Body of pancreas (tissue), 4 donors: ENCODE measurements at regions not wholly inside any gene's neighbourhood (a gene's known extent, or its start where the extent isn't known, plus 50 kb on each side); places are given as distances from the start of the nearest gene placed in this dataset.

ENCODE experiments used
- ATAC-seq: fragments of 150-250 bp; one replicate; pipeline ENCODE4 v1.9.1; 2016
- DNase-seq, 4 donors: peaks; one replicate each; pipeline ENCODE4 v3.0.0-alpha.2; 2019
- H3K27ac ChIP-seq, 4 donors: fragments of 200-600 bp; sonication (generic); 1 replicate in 3 of 4; 2 replicates in 1 of 4; pipeline versions ENCODE4 v1.5.1 to v1.6.1; 2016 to 2019; ENCODE audit warnings: mild to moderate bottlenecking in 1 of 4, mixed read lengths in 1 of 4, moderate library complexity in 1 of 4
- H3K27me3 ChIP-seq, 2 donors: fragments of 200-600 bp; sonication (generic); one replicate each; pipeline ENCODE4 v1.6.0; 2016; ENCODE audit warnings: mild to moderate bottlenecking in 1 of 2
- H3K36me3 ChIP-seq, 2 donors: fragments of 200-600 bp; sonication (generic); replicated peaks in 1 of 2; 2 replicates each; pipeline ENCODE4 v1.5.1; 2016; ENCODE audit warnings: low read depth in 2 of 2; ENCODE audit not compliant: insufficient read depth in 1 of 2
- H3K4me1 ChIP-seq: fragments of 200-600 bp; sonication (generic); one replicate; pipeline ENCODE4 v1.6.0; 2016
- H3K4me3 ChIP-seq, 2 donors: fragments of 200-600 bp; sonication (generic); 1 replicate in 1 of 2; 2 replicates in 1 of 2; pipeline ENCODE4 v1.5.1; 2016 to 2019
- H3K9me3 ChIP-seq, 3 donors: fragments of 200-600 bp; sonication (generic); 1 replicate in 2 of 3; 2 replicates in 1 of 3; pipeline ENCODE4 v1.5.1; 2016
- CTCF ChIP-seq, 7 experiments: fragments of 450-650 bp in 4 of 7; fragments of 200-600 bp in 3 of 7; sonication (generic) in 3 of 7; IDR thresholded peaks; one replicate each; pipeline ENCODE4 v1.5.1; 2016 to 2019; ENCODE audit warnings: antibody characterized with exemption in 7 of 7
- POLR2A ChIP-seq, 3 donors: fragments of 450-650 bp; IDR thresholded peaks; one replicate each; pipeline ENCODE4 v1.6.1; 2016; ENCODE audit warnings: antibody characterized with exemption in 3 of 3, mild to moderate bottlenecking in 2 of 3
- WGBS, 2 donors: methylation state at CpG; one replicate each; pipeline ENCODE4 v1.1.5; 2017; 5-methylcytosine and 5-hydroxymethylcytosine counted together
- intact Hi-C: fragments of 100-400 bp; cut with DNase I; formaldehyde crosslinking; loops from one replicate; pipeline ENCODE4 v1.15.1; 2023

GRCh38 chr5:92468295-92468694, 1085.2 kb upstream of the ARRDC3 start:
- TF ChIP-seq CTCF (IDR thresholded peaks at IDR 0.05) (no peak), POLR2A (IDR thresholded peaks at IDR 0.05) (no peak)
- Histone ChIP-seq H3K4me1 (no peaks in the 10 kb centered on the region), H3K27me3 (no peaks in the 10 kb centered on the region), H3K27ac (no peak overlapping the region), H3K4me3 (no peak overlapping the region), H3K9me3 (no peaks in the 10 kb centered on the region), H3K36me3 (no peaks in the 10 kb centered on the region)
- ATAC-seq (no peak), DNase-seq (no peak)
- 43 to 66% methylated on average over 4 of the region's 4 CpGs for WGBS, 2 donors
- intact Hi-C loops = no loop called here

GRCh38 chr5:92467695-92468094, 1084.6 kb upstream of the ARRDC3 start:
- Histone ChIP-seq H3K27ac (no peak overlapping the region), H3K4me1 (no peaks in the 10 kb centered on the region), H3K9me3 (no peaks in the 10 kb centered on the region), H3K27me3 (no peaks in the 10 kb centered on the region), H3K4me3 (no peak overlapping the region), H3K36me3 (no peaks in the 10 kb centered on the region)
- 43 to 58% methylated on average over 3 of the region's 3 CpGs for WGBS, 2 donors
- DNase-seq = no peak
- no peak for ATAC-seq
- intact Hi-C loops = no loop called here
- TF ChIP-seq POLR2A (IDR thresholded peaks at IDR 0.05) = no peak
- no peak for TF ChIP-seq CTCF (IDR thresholded peaks at IDR 0.05)

- Histone ChIP-seq H3K27me3 (no peaks in the 10 kb centered on the region), H3K27ac (no peak overlapping the region), H3K9me3 (no peaks in the 10 kb centered on the region), H3K4me3 (no peak overlapping the region), H3K36me3 (no peaks in the 10 kb centered on the region), H3K4me1 (no peaks in the 10 kb centered on the region)
- intact Hi-C loops = no loop called here
- no peak for ATAC-seq
- no peak for TF ChIP-seq POLR2A (IDR thresholded peaks at IDR 0.05)
- no peak for TF ChIP-seq CTCF (IDR thresholded peaks at IDR 0.05)
- 43 to 51% methylated on average over 2 of the region's 2 CpGs for WGBS, 2 donors
- no peak for DNase-seq
Observed at GRCh38 chr5:92460505-92460904, 1077.4 kb upstream of the ARRDC3 start.

DNA sequence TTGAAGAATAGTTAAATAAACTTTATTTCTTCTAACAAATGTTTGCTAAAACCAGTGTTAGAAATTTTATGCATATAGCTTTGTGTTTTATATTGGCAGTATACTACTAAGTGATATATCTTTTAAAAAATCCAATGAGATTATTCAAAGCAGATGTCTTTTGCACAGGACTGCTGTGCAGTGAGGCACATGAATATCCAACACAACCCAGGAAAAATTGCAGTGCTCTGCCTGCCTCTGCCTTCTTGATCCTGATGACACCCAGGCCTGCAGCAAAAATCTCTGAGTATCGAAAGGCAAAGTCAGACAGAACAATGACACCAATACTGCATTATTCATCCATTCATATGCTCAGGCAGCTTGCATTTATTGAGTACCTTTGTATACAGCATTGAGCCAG, 1076.5 kb upstream of the ARRDC3 start:
- H3K4me1 ChIP-seq = no peaks in the 10 kb centered on the region
- intact Hi-C loops = no loop called here
- no peaks in the 10 kb centered on the region for H3K9me3 ChIP-seq
- no peak for TF ChIP-seq POLR2A (IDR thresholded peaks at IDR 0.05)
- no peak for TF ChIP-seq CTCF (IDR thresholded peaks at IDR 0.05)
- WGBS, 2 donors = 71 to 72% methylated on average over 1 of the region's 1 CpG
- H3K27ac ChIP-seq = no peak overlapping the region
- no peak for ATAC-seq
- H3K36me3 ChIP-seq = no peaks in the 10 kb centered on the region
- no peak for DNase-seq
- H3K27me3 ChIP-seq = no peaks in the 10 kb centered on the region
- H3K4me3 ChIP-seq = no peak overlapping the region

DNA sequence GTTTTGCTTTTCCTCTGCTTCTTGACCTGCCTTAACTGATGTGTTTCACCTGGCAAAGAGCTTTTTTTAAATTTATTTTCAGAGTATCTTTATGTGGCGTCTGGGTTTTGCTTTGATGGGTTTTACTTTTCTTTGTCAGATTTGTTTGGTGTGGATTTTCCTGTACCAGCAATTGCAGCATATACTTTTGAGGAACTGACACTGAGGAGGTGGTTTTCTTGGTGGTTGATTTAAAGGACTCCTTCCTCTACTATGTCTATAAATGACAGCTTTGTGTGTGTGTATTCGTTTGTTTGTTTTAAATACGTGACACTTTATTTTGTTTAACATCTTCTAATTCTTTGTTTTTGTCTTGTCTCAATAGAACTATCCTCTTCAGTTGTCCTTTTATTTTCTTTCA, 1071.9 kb upstream of the ARRDC3 start:
- intact Hi-C loops = no loop called here
- Histone ChIP-seq H3K4me1 (no peaks in the 10 kb centered on the region), H3K4me3 (no peak overlapping the region), H3K9me3 (no peaks in the 10 kb centered on the region), H3K27me3 (no peaks in the 10 kb centered on the region), H3K36me3 (no peaks in the 10 kb centered on the region), H3K27ac (no peak overlapping the region)
- no peak for DNase-seq
- ATAC-seq = no peak
- TF ChIP-seq POLR2A (IDR thresholded peaks at IDR 0.05) (no peak), CTCF (IDR thresholded peaks at IDR 0.05) (no peak)
- 39 to 40% methylated on average over 3 of the region's 3 CpGs for WGBS, 2 donors
